Activated CD8-positive, alpha-beta T cell treated with anti-CD3 and anti-CD28 coated beads for 36 hours (primary cell): ENCODE measurements at regions not wholly inside any gene's neighbourhood (a gene's known extent, or its start where the extent isn't known, plus 50 kb on each side); places are given as distances from the start of the nearest gene placed in this dataset.

Source experiments
- ATAC-seq: fragments of 200-7000 bp; cut with Tn5 transposase; one replicate; pipeline ENCODE4 v1.10.0; 2021; ENCODE audit warnings: mild to moderate bottlenecking, moderate library complexity
- CTCF ChIA-PET: fragments of 350-600 bp; sonication (Branson Sonifier 250); formaldehyde crosslinking; loops from one replicate; lab custom pipeline; 2021; ENCODE audit warnings: antibody characterized with exemption; lab: Charles Lee
- POLR2A ChIA-PET: fragments of 350-600 bp; sonication (Branson Sonifier 250); formaldehyde crosslinking; loops from one replicate; lab custom pipeline; 2021; ENCODE audit warnings: antibody characterized with exemption; lab: Charles Lee
- DNase-seq: peaks from one replicate; pipeline ENCODE4 v3.0.0-alpha.2; 2020
- H3K27ac Mint-ChIP-seq: one replicate; pipeline ENCODE4 v1.8.0; 2021; ENCODE audit warnings: mild to moderate bottlenecking, mixed read lengths
- H3K27me3 Mint-ChIP-seq: one replicate; pipeline ENCODE4 v1.8.0; 2021; ENCODE audit warnings: mixed read lengths
- H3K36me3 Mint-ChIP-seq: one replicate; pipeline ENCODE4 v1.8.0; 2021; ENCODE audit warnings: low read depth, mixed read lengths
- H3K4me1 Mint-ChIP-seq: one replicate; pipeline ENCODE4 v1.8.0; 2021; ENCODE audit warnings: low read depth, mixed read lengths
- H3K4me3 Mint-ChIP-seq: one replicate; pipeline ENCODE4 v1.8.0; 2021; ENCODE audit warnings: mild to moderate bottlenecking, moderate library complexity, mixed read lengths
- H3K9me3 Mint-ChIP-seq: one replicate; pipeline ENCODE4 v1.8.0; 2021; ENCODE audit warnings: mixed read lengths
- CTCF ChIP-seq: fragments of 200-600 bp; IDR thresholded peaks from one replicate; pipeline ENCODE4 v1.8.0; 2022; ENCODE audit warnings: antibody characterized with exemption, mild to moderate bottlenecking
- intact Hi-C: fragments of 100-400 bp; cut with micrococcal nuclease; formaldehyde crosslinking; loops from one replicate; pipeline ENCODE4 v1.10.0; 2022

GRCh38 chr15:98397419-98397818, 250.9 kb upstream of the IGF1R start:
- H3K4me1 Mint-ChIP-seq: no peaks in the 10 kb centered on the region
- ChIA-PET CTCF (no interaction called here), POLR2A (no interaction called here)
- ATAC-seq: no peak
- no peaks in the 10 kb centered on the region for H3K9me3 Mint-ChIP-seq
- TF ChIP-seq CTCF: no peak
- intact Hi-C loops: no loop called here
- H3K4me3 Mint-ChIP-seq: no peak overlapping the region
- DNase-seq: no peak
- no peaks in the 10 kb centered on the region for H3K36me3 Mint-ChIP-seq
- no peak overlapping the region for H3K27ac Mint-ChIP-seq
- peaks cover 5% of the 10 kb centered on the region for H3K27me3 Mint-ChIP-seq

- no peak overlapping the region for H3K27ac Mint-ChIP-seq
- DNase-seq (no peak), ATAC-seq (no peak)
- no peak overlapping the region for H3K4me3 Mint-ChIP-seq
- ChIA-PET CTCF (no interaction called here), POLR2A (no interaction called here)
- no peak for TF ChIP-seq CTCF
- intact Hi-C loops: no loop called here
- H3K9me3 Mint-ChIP-seq: no peaks in the 10 kb centered on the region
- H3K4me1 Mint-ChIP-seq: no peaks in the 10 kb centered on the region
- no peaks in the 10 kb centered on the region for H3K36me3 Mint-ChIP-seq
- peaks cover 5% of the 10 kb centered on the region for H3K27me3 Mint-ChIP-seq
Observed at GRCh38 chr15:98398056-98398455, 250.3 kb upstream of the IGF1R start.

- no peak for ATAC-seq
- no peak overlapping the region for H3K4me3 Mint-ChIP-seq
- no peaks in the 10 kb centered on the region for H3K4me1 Mint-ChIP-seq
- H3K9me3 Mint-ChIP-seq: no peaks in the 10 kb centered on the region
- ChIA-PET CTCF (interaction anchor here (1.3 kb wide), 1 partner anchor 87 kb away, joined by 7 read pairs; no protein-coding TSS in a partner anchor), POLR2A (no interaction called here)
- H3K27me3 Mint-ChIP-seq: peaks cover 4% of the 10 kb centered on the region
- TF ChIP-seq CTCF: no peak
- H3K36me3 Mint-ChIP-seq: no peaks in the 10 kb centered on the region
- intact Hi-C loops: no loop called here
- DNase-seq: no peak
- H3K27ac Mint-ChIP-seq: no peak overlapping the region
Observed at GRCh38 chr15:98398886-98399285, 249.5 kb upstream of the IGF1R start.

GRCh38 chr15:98400120-98400519, 248.2 kb upstream of the IGF1R start:
- intact Hi-C loops: no loop called here

GRCh38 chr15:98401029-98401428, 247.3 kb upstream of the IGF1R start:
- ATAC-seq: no peak
- POLR2A ChIA-PET: interaction anchor here (0.7 kb wide), 1 partner anchor 19 kb away, joined by 3 read pairs; no protein-coding TSS in a partner anchor
- H3K36me3 Mint-ChIP-seq: no peaks in the 10 kb centered on the region
- H3K27me3 Mint-ChIP-seq: peaks cover 2% of the 10 kb centered on the region
- CTCF ChIA-PET: no interaction called here
- TF ChIP-seq CTCF: no peak
- no peak overlapping the region for H3K27ac Mint-ChIP-seq
- no peak overlapping the region for H3K4me3 Mint-ChIP-seq
- H3K4me1 Mint-ChIP-seq: no peaks in the 10 kb centered on the region
- DNase-seq: no peak
- no peaks in the 10 kb centered on the region for H3K9me3 Mint-ChIP-seq
- intact Hi-C loops: no loop called here

More at GRCh38 chr15:98400120-98400519, 248.2 kb upstream of the IGF1R start:
- Mint-ChIP-seq H3K27ac (no peak overlapping the region), H3K27me3 (peaks cover 2% of the 10 kb centered on the region), H3K4me1 (no peaks in the 10 kb centered on the region), H3K36me3 (no peaks in the 10 kb centered on the region), H3K9me3 (no peaks in the 10 kb centered on the region), H3K4me3 (no peak overlapping the region)
- ATAC-seq: no peak
- ChIA-PET CTCF (interaction anchor here (1.3 kb wide), 1 partner anchor 88 kb away, joined by 7 read pairs; no protein-coding TSS in a partner anchor), POLR2A (no interaction called here)
- no peak for DNase-seq
- no peak for TF ChIP-seq CTCF
